ENCODE measurements at regions not wholly inside any gene's neighbourhood (a gene's known extent, or its start where the extent isn't known, plus 50 kb on each side); places are given as distances from the start of the nearest gene placed in this dataset.

DNA sequence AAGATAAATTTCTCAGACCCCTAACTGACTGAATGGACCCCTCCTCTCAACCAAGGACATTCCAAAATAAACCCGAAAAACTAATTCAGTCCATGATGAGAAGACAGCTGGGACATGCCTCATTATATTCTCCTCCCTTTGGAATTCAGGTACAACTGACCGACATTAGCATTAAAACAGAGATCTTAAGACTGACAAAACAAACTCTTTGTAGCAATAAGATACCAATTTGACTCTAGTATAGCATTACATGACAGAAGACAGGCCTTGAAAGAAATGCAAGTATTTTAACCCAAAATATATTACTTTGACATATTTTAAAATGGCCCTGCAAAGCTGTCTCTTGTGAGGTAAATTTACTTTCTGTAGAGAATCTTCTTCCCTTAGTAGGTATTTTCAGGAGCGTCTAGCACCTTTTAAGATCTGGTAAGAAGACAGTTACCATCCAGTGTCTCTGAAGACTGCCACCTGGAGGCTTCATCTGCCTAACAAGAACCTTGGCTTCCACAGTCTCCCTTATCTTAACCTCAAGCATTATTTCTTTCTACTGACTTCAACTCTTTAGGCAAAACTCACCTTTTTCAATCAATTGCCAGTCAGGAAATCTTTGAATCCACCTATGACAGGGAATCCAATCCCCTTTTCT, 957.5 kb downstream of the SLC6A15 start:
- TF ChIP-seq, protein P1, sequence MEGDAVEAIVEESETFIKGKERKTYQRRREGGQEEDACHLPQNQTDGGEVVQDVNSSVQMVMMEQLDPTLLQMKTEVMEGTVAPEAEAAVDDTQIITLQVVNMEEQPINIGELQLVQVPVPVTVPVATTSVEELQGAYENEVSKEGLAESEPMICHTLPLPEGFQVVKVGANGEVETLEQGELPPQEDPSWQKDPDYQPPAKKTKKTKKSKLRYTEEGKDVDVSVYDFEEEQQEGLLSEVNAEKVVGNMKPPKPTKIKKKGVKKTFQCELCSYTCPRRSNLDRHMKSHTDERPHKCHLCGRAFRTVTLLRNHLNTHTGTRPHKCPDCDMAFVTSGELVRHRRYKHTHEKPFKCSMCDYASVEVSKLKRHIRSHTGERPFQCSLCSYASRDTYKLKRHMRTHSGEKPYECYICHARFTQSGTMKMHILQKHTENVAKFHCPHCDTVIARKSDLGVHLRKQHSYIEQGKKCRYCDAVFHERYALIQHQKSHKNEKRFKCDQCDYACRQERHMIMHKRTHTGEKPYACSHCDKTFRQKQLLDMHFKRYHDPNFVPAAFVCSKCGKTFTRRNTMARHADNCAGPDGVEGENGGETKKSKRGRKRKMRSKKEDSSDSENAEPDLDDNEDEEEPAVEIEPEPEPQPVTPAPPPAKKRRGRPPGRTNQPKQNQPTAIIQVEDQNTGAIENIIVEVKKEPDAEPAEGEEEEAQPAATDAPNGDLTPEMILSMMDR (optimal IDR thresholded peaks at IDR 0.05 in 1 of 3, IDR thresholded peaks at IDR 0.05 in 1 of 3, conservative IDR thresholded peaks at IDR 0.05 in 1 of 3; ENCODE audit: extremely low read depth in 1 of 3, insufficient read depth in 2 of 3, low read length in 3 of 3), result peak; percentile 27 to 47 (median 46)
- no peak for TF ChIP-seq EZH2 (IDR thresholded peaks at IDR 0.05; ENCODE audit: low read length)

All from keratinocyte (primary cell).